HCT116 (cell line): ENCODE measurements at regions not wholly inside any gene's neighbourhood (a gene's known extent, or its start where the extent isn't known, plus 50 kb on each side); places are given as distances from the start of the nearest gene placed in this dataset.

ENCODE experiments used
- ATAC-seq: fragments of 200-7000 bp; cut with Tn5 transposase; 2 replicates; pipeline ENCODE4 v1.9.1; 2020; ENCODE audit warnings: mild to moderate bottlenecking, moderate library complexity
- BruUV-seq: library from RNA; stranded (reverse); fragments of 400-500 nt; replicated peaks from 2 replicates; lab custom pipeline; 2021; lab: Mats Ljungman, UMichigan
- CTCF ChIA-PET: fragments of 300-600 bp; sonication (Branson Sonifier 250); formaldehyde crosslinking; loops from one replicate; lab custom pipeline; 2021; ENCODE audit warnings: antibody characterized with exemption; lab: Charles Lee
- POLR2A ChIA-PET: fragments of 300-600, 350-600 bp; sonication (Branson Sonifier 250); formaldehyde crosslinking; loops from one replicate; lab custom pipeline; 2021; ENCODE audit warnings: antibody characterized with exemption; lab: Charles Lee
- RAD21 ChIA-PET, 2 experiments: fragments of 300-600 bp; sonication (Branson Sonifier 250); formaldehyde crosslinking; loops; one replicate each; lab custom pipeline; 2023; ENCODE audit warnings: low total read pairs in 2 of 2; ENCODE audit not compliant: uncharacterized antibody in 2 of 2, unreplicated experiment in 2 of 2, low non-redundant PET in 1 of 2; lab: Charles Lee
- DNase-seq: peaks from one replicate; pipeline ENCODE4 v3.0.0-alpha.2; 2010; ENCODE audit warnings: low read depth, low spot score
- H2AFZ ChIP-seq: fragments of 200-600 bp; shearing (Covaris generic), sonication (generic); 2 replicates; pipeline ENCODE4 v1.6.1; 2017; ENCODE audit warnings: low read depth, mixed run types, mixed read lengths, antibody characterized with exemption, low read length; ENCODE audit not compliant: poor library complexity, severe bottlenecking
- H3K27ac ChIP-seq: 2 replicates; pipeline ENCODE4 v1.5.1; 2012; ENCODE audit warnings: low read depth, low read length
- H3K27me3 ChIP-seq: fragments of 200-600 bp; sonication (generic); 2 replicates; pipeline ENCODE4 v1.6.1; 2016; ENCODE audit warnings: mixed run types, low read length, mixed read lengths; ENCODE audit not compliant: insufficient read depth
- H3K36me3 ChIP-seq, 2 experiments: fragments of 200-500 bp in 1 of 2; fragments of 200-600 bp in 1 of 2; sonication (Bioruptor generic) in 1 of 2; sonication (generic) in 1 of 2; 2 replicates each; pipeline versions ENCODE4 v1.5.1 to v1.6.1; 2014 to 2016; ENCODE audit warnings: low read length in 2 of 2, inconsistent platforms in 1 of 2, mixed read lengths in 1 of 2, mixed run types in 1 of 2; ENCODE audit not compliant: insufficient read depth in 2 of 2, control insufficient read depth in 1 of 2
- H3K4me1 ChIP-seq, 2 experiments: fragments of 200-600 bp in 1 of 2; sonication (generic) in 1 of 2; 2 replicates each; pipeline versions ENCODE4 v1.5.1 to v1.6.1; 2012 to 2017; ENCODE audit warnings: low read length in 2 of 2, inconsistent platforms in 1 of 2, mild to moderate bottlenecking in 1 of 2, mixed read lengths in 1 of 2, mixed run types in 1 of 2, moderate library complexity in 1 of 2; ENCODE audit not compliant: insufficient read depth in 2 of 2, control insufficient read depth in 1 of 2
- H3K4me2 ChIP-seq: fragments of 200-600 bp; sonication (generic); 2 replicates; pipeline ENCODE4 v1.6.1; 2017; ENCODE audit warnings: mixed run types, low read length, mixed read lengths
- H3K4me3 ChIP-seq, 2 experiments: fragments of 200-600 bp in 1 of 2; sonication (generic) in 1 of 2; replicated peaks in 1 of 2; 2 replicates each; pipeline ENCODE4 v1.5.1; 2011 to 2016; ENCODE audit warnings: low read length in 2 of 2, control low read depth in 1 of 2, low read depth in 1 of 2, mild to moderate bottlenecking in 1 of 2, mixed read lengths in 1 of 2, mixed run types in 1 of 2
- H3K79me2 ChIP-seq: fragments of 200-600 bp; sonication (generic); 2 replicates; pipeline ENCODE4 v1.6.1; 2017; ENCODE audit warnings: mild to moderate bottlenecking, mixed run types, low read length, moderate library complexity, mixed read lengths; ENCODE audit not compliant: insufficient read depth
- H3K9ac ChIP-seq: fragments of 200-600 bp; sonication (generic); 2 replicates; pipeline ENCODE4 v1.6.1; 2016; ENCODE audit warnings: low read length, mixed read lengths
- H3K9me2 ChIP-seq: fragments of 200-600 bp; sonication (generic), shearing (Covaris generic); 2 replicates; pipeline ENCODE4 v1.6.1; 2017; ENCODE audit warnings: mixed run types, mild to moderate bottlenecking, moderate library complexity; ENCODE audit not compliant: insufficient read depth
- H3K9me3 ChIP-seq, 2 experiments: fragments of 200-500 bp in 1 of 2; fragments of 200-600 bp in 1 of 2; sonication (Bioruptor generic) in 1 of 2; sonication (generic) in 1 of 2; 2 replicates each; pipeline ENCODE4 v1.6.1; 2014 to 2017; ENCODE audit warnings: low read length in 2 of 2, mixed read lengths in 2 of 2, inconsistent platforms in 1 of 2, low read depth in 1 of 2, mild to moderate bottlenecking in 1 of 2, mixed run types in 1 of 2, moderate library complexity in 1 of 2; ENCODE audit not compliant: control insufficient read depth in 1 of 2, insufficient read depth in 1 of 2
- H4K20me1 ChIP-seq: fragments of 200-600 bp; sonication (generic), shearing (Covaris generic); 2 replicates; pipeline ENCODE4 v1.6.1; 2017; ENCODE audit warnings: mixed run types, mild to moderate bottlenecking, moderate library complexity; ENCODE audit not compliant: insufficient read depth
- ATF3 ChIP-seq: IDR thresholded peaks from 2 replicates; pipeline ENCODE4 v1.6.1; 2012
- CBX3 ChIP-seq: IDR thresholded peaks from 2 replicates; pipeline ENCODE4 v1.6.1; 2012; ENCODE audit warnings: low read depth
- CEBPB ChIP-seq: IDR thresholded peaks from 2 replicates; pipeline ENCODE4 v1.6.1; 2012; ENCODE audit warnings: low read depth
- CTCF ChIP-seq, 3 experiments: fragments of 200-600 bp in 1 of 3; sonication (generic) in 1 of 3; IDR thresholded peaks in 2 of 3; conservative IDR thresholded peaks in 1 of 3; 2 replicates each; pipeline ENCODE4 v1.5.1; 2012 to 2017; ENCODE audit warnings: low read depth in 2 of 3, low read length in 2 of 3, antibody characterized with exemption in 1 of 3, borderline replicate concordance in 1 of 3, control low read depth in 1 of 3, mild to moderate bottlenecking in 1 of 3, mixed read lengths in 1 of 3, mixed run types in 1 of 3, moderate library complexity in 1 of 3; ENCODE audit not compliant: insufficient read depth in 1 of 3
- EGR1 ChIP-seq: IDR thresholded peaks from 2 replicates; pipeline ENCODE4 v1.6.1; 2012; ENCODE audit warnings: low read depth
- ELF1 ChIP-seq: IDR thresholded peaks from 2 replicates; pipeline ENCODE4 v1.6.1; 2012; ENCODE audit warnings: low read depth, borderline replicate concordance
- EZH2 ChIP-seq: fragments of 200-600 bp; sonication (generic); IDR thresholded peaks from 2 replicates; pipeline ENCODE4 v1.6.1; 2017; ENCODE audit warnings: antibody characterized with exemption, mixed run types
- EZH2phosphoT487 ChIP-seq: fragments of 200-600 bp; IDR thresholded peaks from 2 replicates; pipeline ENCODE4 v1.6.1; 2018; ENCODE audit warnings: antibody characterized with exemption, borderline replicate concordance
- FOSL1 ChIP-seq: IDR thresholded peaks from 2 replicates; pipeline ENCODE4 v1.6.1; 2012; ENCODE audit warnings: low read depth
- JUND ChIP-seq: IDR thresholded peaks from 2 replicates; pipeline ENCODE4 v1.6.1; 2012
- MAX ChIP-seq: IDR thresholded peaks from 2 replicates; pipeline ENCODE4 v1.6.1; 2012
- RAD21 ChIP-seq: IDR thresholded peaks from 2 replicates; pipeline ENCODE4 v1.6.1; 2012; ENCODE audit warnings: low read depth, mild to moderate bottlenecking
- REST ChIP-seq: IDR thresholded peaks from 2 replicates; pipeline ENCODE4 v1.6.1; 2012; ENCODE audit warnings: low read depth
- SIN3A ChIP-seq: IDR thresholded peaks from 2 replicates; pipeline ENCODE4 v1.6.1; 2012; ENCODE audit warnings: low read depth
- SP1 ChIP-seq: IDR thresholded peaks from 2 replicates; pipeline ENCODE4 v1.6.1; 2012; ENCODE audit warnings: low read depth
- SRF ChIP-seq: IDR thresholded peaks from 2 replicates; pipeline ENCODE4 v1.6.1; 2012; ENCODE audit warnings: low read depth
- TCF7L2 ChIP-seq: IDR thresholded peaks from 2 replicates; pipeline ENCODE4 v1.7.0; 2011; ENCODE audit warnings: borderline replicate concordance, inconsistent platforms; ENCODE audit not compliant: insufficient read depth, insufficient read length; ENCODE audit errors: extremely low read depth
- YY1 ChIP-seq: IDR thresholded peaks from 2 replicates; pipeline ENCODE4 v1.6.1; 2011; ENCODE audit warnings: low read length, low read depth, moderate library complexity, mild to moderate bottlenecking; ENCODE audit not compliant: insufficient replicate concordance; ENCODE audit errors: extremely low read depth
- ZBTB33 ChIP-seq: IDR thresholded peaks from 2 replicates; pipeline ENCODE4 v1.6.1; 2011; ENCODE audit warnings: mild to moderate bottlenecking, low read length, moderate library complexity; ENCODE audit not compliant: insufficient replicate concordance; ENCODE audit errors: extremely low read depth
- ZNF274 ChIP-seq: fragments of 200-500 bp; sonication (Bioruptor generic); IDR thresholded peaks from 2 replicates; pipeline ENCODE4 v1.6.1; 2014; ENCODE audit warnings: mild to moderate bottlenecking, low read depth, low read length, inconsistent platforms
- intact Hi-C: fragments of 100-400 bp; cut with micrococcal nuclease; formaldehyde crosslinking; loops from 2 replicates; pipeline ENCODE4 v1.10.0; 2022

- BruUV-seq: no TSS peak
- H3K4me3 ChIP-seq: no peak overlapping the region
- no peak overlapping the region for H3K27ac ChIP-seq
- no peaks in the 10 kb centered on the region for H3K9me2 ChIP-seq
- no peaks in the 10 kb centered on the region for H3K4me1 ChIP-seq
- POLR2A ChIA-PET: no interaction called here
- no peaks in the 10 kb centered on the region for H3K27me3 ChIP-seq
- H3K9me3 ChIP-seq: no peaks in the 10 kb centered on the region
- H4K20me1 ChIP-seq: no peaks in the 10 kb centered on the region
- no peak overlapping the region for H2AFZ ChIP-seq
- RAD21 ChIA-PET: no interaction called here
- H3K79me2 ChIP-seq: no peaks in the 10 kb centered on the region
- CTCF ChIA-PET: no interaction called here
- H3K36me3 ChIP-seq: no peaks in the 10 kb centered on the region
- no peak for TF ChIP-seq ZNF274
- TF ChIP-seq EZH2phosphoT487: no peak
- no peak for TF ChIP-seq CEBPB
- TF ChIP-seq TCF7L2: no peak
- TF ChIP-seq SIN3A: no peak
- TF ChIP-seq CTCF (IDR thresholded peaks at IDR 0.05 in 2 of 3, conservative IDR thresholded peaks at IDR 0.05 in 1 of 3; ENCODE audit: borderline replicate concordance in 1 of 3, insufficient read depth in 1 of 3, low read depth in 2 of 3, low read length in 2 of 3): no peak
- TF ChIP-seq SRF: no peak
- TF ChIP-seq RAD21: no peak
- TF ChIP-seq ATF3: no peak
- TF ChIP-seq ZBTB33: no peak
- TF ChIP-seq REST: no peak
- no peak for TF ChIP-seq CBX3
- no peak for TF ChIP-seq JUND
- TF ChIP-seq EGR1: no peak
- no peak for TF ChIP-seq FOSL1
- no peak for TF ChIP-seq MAX
- no peak for TF ChIP-seq SP1
- TF ChIP-seq EZH2: no peak
- no peak for TF ChIP-seq YY1
- no peak for TF ChIP-seq ELF1
- no peak overlapping the region for H3K9ac ChIP-seq
- no peak for DNase-seq
- ATAC-seq: no peak
- H3K4me2 ChIP-seq: no peak overlapping the region
- intact Hi-C loops: no loop called here
Measured at GRCh38 chr1:88186911-88187310, 497.2 kb upstream of the PKN2 start.
